Natural killer cell (primary cell): ENCODE measurements at regions not wholly inside any gene's neighbourhood (a gene's known extent, or its start where the extent isn't known, plus 50 kb on each side); places are given as distances from the start of the nearest gene placed in this dataset.
A peak's percentile ranks its signal among the peaks of the same experiment; 100 is the strongest.

Source experiments
- ATAC-seq, 3 donors: fragments of 150-1000 bp in 2 of 3; fragments of 200-7000 bp in 1 of 3; cut with Tn5 transposase; 1 replicate in 1 of 3; 2 replicates in 2 of 3; pipeline ENCODE4 v1.10.0; 2021; ENCODE audit warnings: mild to moderate bottlenecking in 2 of 3, moderate library complexity in 2 of 3
- DNase-seq, 2 donors: peaks; one replicate each; pipeline versions ENCODE4 v3.0.0 to v3.0.0-alpha.2; 2013 to 2021; ENCODE audit warnings: mixed read lengths in 1 of 2
- H3K27ac ChIP-seq: one replicate; pipeline ENCODE4 v1.5.1; 2013; ENCODE audit warnings: mild to moderate bottlenecking, low read length
- H3K27me3 ChIP-seq: one replicate; pipeline ENCODE4 v1.6.1; 2013; ENCODE audit warnings: low read length; ENCODE audit not compliant: control insufficient read depth, insufficient read depth
- H3K36me3 ChIP-seq: one replicate; pipeline ENCODE4 v1.6.1; 2013; ENCODE audit warnings: low read length; ENCODE audit not compliant: control insufficient read depth, insufficient read depth
- H3K4me1 ChIP-seq: one replicate; pipeline ENCODE4 v1.6.1; 2013; ENCODE audit warnings: low read length; ENCODE audit not compliant: control insufficient read depth, insufficient read depth
- H3K4me3 ChIP-seq: one replicate; pipeline ENCODE4 v1.5.1; 2013; ENCODE audit warnings: low read length
- H3K9me3 ChIP-seq: one replicate; pipeline ENCODE4 v1.6.1; 2013; ENCODE audit warnings: low read length; ENCODE audit not compliant: control insufficient read depth, insufficient read depth
- H3K27ac Mint-ChIP-seq, 2 donors: one replicate each; pipeline ENCODE4 v1.8.0; 2022; ENCODE audit warnings: mild to moderate bottlenecking in 2 of 2, mixed read lengths in 2 of 2, moderate library complexity in 1 of 2
- H3K27me3 Mint-ChIP-seq, 2 donors: one replicate each; pipeline ENCODE4 v1.8.0; 2022; ENCODE audit warnings: low read depth in 2 of 2, mixed read lengths in 2 of 2
- H3K36me3 Mint-ChIP-seq: one replicate; pipeline ENCODE4 v1.8.0; 2022; ENCODE audit warnings: mixed read lengths
- H3K4me1 Mint-ChIP-seq, 2 donors: one replicate each; pipeline ENCODE4 v1.8.0; 2022; ENCODE audit warnings: mixed read lengths in 2 of 2
- H3K4me3 Mint-ChIP-seq: one replicate; pipeline ENCODE4 v1.8.0; 2022; ENCODE audit warnings: mild to moderate bottlenecking, moderate library complexity, mixed read lengths
- H3K9me3 Mint-ChIP-seq, 2 donors: one replicate each; pipeline ENCODE4 v1.8.0; 2022; ENCODE audit warnings: mixed read lengths in 2 of 2
- CTCF ChIP-seq: fragments of 200-600 bp; IDR thresholded peaks from one replicate; pipeline ENCODE4 v1.8.0; 2022; ENCODE audit warnings: antibody characterized with exemption
- WGBS: methylation state at CpG from one replicate; pipeline ENCODE4 v1.1.7; 2013; ENCODE audit warnings: missing lambda C conversion rate; ENCODE audit not compliant: insufficient coverage; 5-methylcytosine and 5-hydroxymethylcytosine counted together
- intact Hi-C: fragments of 100-400 bp; cut with micrococcal nuclease; formaldehyde crosslinking; loops from one replicate; pipeline ENCODE4 v1.14.2; 2022

GRCh38 chr7:73966941-73967831 is 60.8 kb upstream of the ELN start:
- Mint-ChIP-seq H3K27me3 (no peaks in the 10 kb centered on the region), H3K4me3 (no peak overlapping the region), H3K36me3 (peaks cover 15% of the 10 kb centered on the region), H3K27ac (peak overlapping the region in 1 of 2 donors; percentile 44), H3K4me1 (peaks cover 0 to 6% of the 10 kb centered on the region in 2 donors), H3K9me3 (peaks cover 11 to 17% of the 10 kb centered on the region in 2 donors)
- H3K4me3 ChIP-seq = no peak overlapping the region
- ATAC-seq (no peak), DNase-seq (no peak)
- intact Hi-C loops = no loop called here
- 77% methylated on average over 11 of the region's 11 CpGs for WGBS
- no peaks in the 10 kb centered on the region for H3K36me3 ChIP-seq
- H3K9me3 ChIP-seq = peaks cover 6% of the 10 kb centered on the region
- no peaks in the 10 kb centered on the region for H3K27me3 ChIP-seq
- H3K27ac ChIP-seq = no peak overlapping the region
- TF ChIP-seq CTCF = no peak
- H3K4me1 ChIP-seq = no peaks in the 10 kb centered on the region

DNA sequence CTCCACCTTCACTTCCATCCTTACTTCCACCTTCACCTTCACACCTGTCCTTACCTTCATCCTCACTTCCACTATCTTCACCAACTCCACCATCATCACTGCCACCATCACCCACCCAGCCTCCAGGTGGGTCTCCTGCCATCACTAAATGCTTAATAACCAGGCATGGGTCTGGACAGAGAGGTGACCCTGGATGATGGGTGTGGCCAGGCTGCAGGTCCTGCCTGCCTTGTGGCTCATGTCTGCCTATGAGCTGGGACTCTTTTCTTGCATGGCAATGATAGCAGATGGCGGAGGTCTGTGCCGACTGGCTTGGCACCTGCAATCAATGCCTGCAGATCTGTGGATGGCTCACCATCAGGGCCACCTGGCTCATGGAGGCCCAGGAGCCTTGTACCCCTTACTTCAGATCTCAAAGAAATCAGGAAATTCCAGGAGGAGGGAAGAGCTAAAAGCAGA is 60.1 kb upstream of the ELN start:
- no peaks in the 10 kb centered on the region for H3K4me1 ChIP-seq
- Mint-ChIP-seq H3K27me3 (no peaks in the 10 kb centered on the region), H3K9me3 (peaks cover 9 to 17% of the 10 kb centered on the region in 2 donors), H3K27ac (no peak overlapping the region), H3K4me3 (no peak overlapping the region), H3K36me3 (peaks cover 15% of the 10 kb centered on the region), H3K4me1 (peaks cover 0 to 6% of the 10 kb centered on the region in 2 donors)
- TF ChIP-seq CTCF = no peak
- no peak overlapping the region for H3K27ac ChIP-seq
- DNase-seq (no peak), ATAC-seq (no peak)
- H3K9me3 ChIP-seq = peaks cover 6% of the 10 kb centered on the region
- H3K36me3 ChIP-seq = no peaks in the 10 kb centered on the region
- H3K27me3 ChIP-seq = no peaks in the 10 kb centered on the region
- no peak overlapping the region for H3K4me3 ChIP-seq
- intact Hi-C loops = no loop called here
- 95% methylated on average over 2 of the region's 2 CpGs for WGBS

DNA sequence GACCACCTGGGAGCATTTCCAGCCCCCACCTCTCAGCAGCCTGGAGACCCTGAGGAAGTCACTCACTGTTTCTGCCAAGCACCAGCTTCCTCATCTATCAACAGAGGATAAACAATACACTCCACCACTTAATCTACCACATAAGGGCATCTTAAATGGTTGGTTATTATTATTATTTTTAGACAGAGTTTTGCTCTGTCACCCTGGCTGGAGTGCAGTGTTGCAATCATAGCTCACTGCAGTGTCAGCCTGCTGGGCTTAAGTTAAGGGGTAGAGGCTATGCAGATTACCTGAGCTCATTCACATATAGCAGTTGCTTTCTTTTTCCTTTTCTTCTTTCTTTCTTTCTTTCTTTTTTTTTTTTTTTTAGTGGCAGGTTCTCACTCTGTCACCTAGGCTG is 59.5 kb upstream of the ELN start:
- intact Hi-C loops = no loop called here
- peaks cover 10% of the 10 kb centered on the region for H3K36me3 Mint-ChIP-seq
- no peak overlapping the region for H3K4me3 ChIP-seq
- H3K36me3 ChIP-seq = no peaks in the 10 kb centered on the region
- ATAC-seq (no peak), DNase-seq (no peak)
- no peak for TF ChIP-seq CTCF
- no peak overlapping the region for H3K27ac ChIP-seq
- H3K4me1 Mint-ChIP-seq = peaks cover 0 to 6% of the 10 kb centered on the region in 2 donors
- peaks cover 7 to 13% of the 10 kb centered on the region in 2 donors for H3K9me3 Mint-ChIP-seq
- no peaks in the 10 kb centered on the region for H3K4me1 ChIP-seq
- peaks cover 6% of the 10 kb centered on the region for H3K9me3 ChIP-seq
- H3K4me3 Mint-ChIP-seq = no peak overlapping the region
- H3K27me3 ChIP-seq = no peaks in the 10 kb centered on the region
- H3K27ac Mint-ChIP-seq = no peak overlapping the region
- no peaks in the 10 kb centered on the region for H3K27me3 Mint-ChIP-seq
